Keratinocyte (primary cell): ENCODE measurements at regions not wholly inside any gene's neighbourhood (a gene's known extent, or its start where the extent isn't known, plus 50 kb on each side); places are given as distances from the start of the nearest gene placed in this dataset.

ENCODE experiments used
- EZH2 ChIP-seq: IDR thresholded peaks from one replicate; pipeline ENCODE4 v1.6.1; 2012; ENCODE audit warnings: inconsistent platforms, mild to moderate bottlenecking, low read length, moderate library complexity
- TF ChIP-seq, protein P1 (sequence below), 3 experiments: IDR thresholded peaks in 1 of 3; conservative IDR thresholded peaks in 1 of 3; optimal IDR thresholded peaks in 1 of 3; 2 replicates in 2 of 3; 3 replicates in 1 of 3; pipeline versions ENCODE3 to v1.5.1; 2011; ENCODE audit warnings: low read length in 3 of 3, mild to moderate bottlenecking in 3 of 3, moderate library complexity in 2 of 3, control low read depth in 1 of 3, inconsistent platforms in 1 of 3; ENCODE audit not compliant: insufficient read depth in 2 of 3; ENCODE audit errors: extremely low read depth in 1 of 3

DNA sequence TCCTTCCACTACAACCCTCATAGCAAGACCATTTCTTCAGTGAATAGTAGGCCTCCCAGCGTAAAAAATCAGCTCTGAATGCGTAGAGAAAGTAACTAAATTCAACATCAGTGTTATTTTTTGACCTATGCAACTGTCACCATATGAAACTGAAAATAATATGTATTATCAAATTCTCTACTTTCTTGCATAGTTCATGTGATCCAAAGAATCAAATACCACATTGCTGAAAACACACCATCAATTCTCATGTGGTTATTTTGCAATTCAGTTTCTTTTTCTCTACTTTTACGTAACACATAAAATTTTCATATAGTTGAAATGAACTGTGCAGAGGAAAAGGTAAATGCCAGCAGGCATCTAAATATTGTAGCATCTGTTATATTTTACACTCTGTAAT is 208.5 kb upstream of the SPOPL start:
- TF ChIP-seq, protein P1, sequence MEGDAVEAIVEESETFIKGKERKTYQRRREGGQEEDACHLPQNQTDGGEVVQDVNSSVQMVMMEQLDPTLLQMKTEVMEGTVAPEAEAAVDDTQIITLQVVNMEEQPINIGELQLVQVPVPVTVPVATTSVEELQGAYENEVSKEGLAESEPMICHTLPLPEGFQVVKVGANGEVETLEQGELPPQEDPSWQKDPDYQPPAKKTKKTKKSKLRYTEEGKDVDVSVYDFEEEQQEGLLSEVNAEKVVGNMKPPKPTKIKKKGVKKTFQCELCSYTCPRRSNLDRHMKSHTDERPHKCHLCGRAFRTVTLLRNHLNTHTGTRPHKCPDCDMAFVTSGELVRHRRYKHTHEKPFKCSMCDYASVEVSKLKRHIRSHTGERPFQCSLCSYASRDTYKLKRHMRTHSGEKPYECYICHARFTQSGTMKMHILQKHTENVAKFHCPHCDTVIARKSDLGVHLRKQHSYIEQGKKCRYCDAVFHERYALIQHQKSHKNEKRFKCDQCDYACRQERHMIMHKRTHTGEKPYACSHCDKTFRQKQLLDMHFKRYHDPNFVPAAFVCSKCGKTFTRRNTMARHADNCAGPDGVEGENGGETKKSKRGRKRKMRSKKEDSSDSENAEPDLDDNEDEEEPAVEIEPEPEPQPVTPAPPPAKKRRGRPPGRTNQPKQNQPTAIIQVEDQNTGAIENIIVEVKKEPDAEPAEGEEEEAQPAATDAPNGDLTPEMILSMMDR (optimal IDR thresholded peaks at IDR 0.05 in 1 of 3, IDR thresholded peaks at IDR 0.05 in 1 of 3, conservative IDR thresholded peaks at IDR 0.05 in 1 of 3; ENCODE audit: extremely low read depth in 1 of 3, insufficient read depth in 2 of 3, low read length in 3 of 3), result no peak
- no peak for TF ChIP-seq EZH2
